Dedifferentiated amniotic fluid mesenchymal stem cell (primary cell): ENCODE measurements at regions not wholly inside any gene's neighbourhood (a gene's known extent, or its start where the extent isn't known, plus 50 kb on each side); places are given as distances from the start of the nearest gene placed in this dataset.

Experiments
- DNase-seq: peaks from one replicate; pipeline ENCODE4 v3.0.0-alpha.2; 2016; ENCODE audit errors: extremely low spot score

GRCh38 chr22:22999523-22999922 is 70.8 kb upstream of the GNAZ start:
- DNase-seq: no peak

- no peak for DNase-seq
Measured at GRCh38 chr22:23000657-23001347, 69.5 kb upstream of the GNAZ start.

GRCh38 chr22:23001463-23001862 is 68.9 kb upstream of the GNAZ start:
- no peak for DNase-seq

DNA sequence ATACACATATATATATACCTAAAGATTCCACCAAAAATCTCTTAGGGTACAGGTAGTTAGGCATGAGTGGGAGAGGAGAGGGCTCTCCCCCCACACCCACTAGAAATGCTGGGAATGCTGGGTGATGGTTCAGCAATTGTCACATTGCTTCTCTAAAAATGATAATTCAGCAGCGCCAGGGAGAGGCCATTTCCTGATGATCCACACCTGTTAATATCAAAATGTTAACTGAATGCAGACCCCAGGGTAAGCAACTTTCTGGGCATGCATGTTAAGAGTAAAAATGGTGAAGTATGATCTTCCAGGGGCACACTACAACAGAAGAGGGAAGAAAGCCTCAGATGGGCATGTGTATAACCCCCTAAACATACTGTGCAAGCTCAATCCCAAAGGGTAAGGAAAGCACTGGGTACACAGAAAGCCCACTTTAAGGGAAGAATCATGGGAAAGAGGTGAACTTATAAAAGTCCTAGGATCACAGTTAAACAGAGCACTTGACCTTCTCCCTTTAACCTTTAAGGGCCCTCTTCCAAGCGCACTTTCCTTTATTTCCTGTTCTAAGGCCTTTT is 67.6 kb upstream of the GNAZ start:
- DNase-seq: no peak

- DNase-seq: no peak
Measured at GRCh38 chr22:23007823-23008222, 62.5 kb upstream of the GNAZ start.

- no peak for DNase-seq
Measured at GRCh38 chr22:23008896-23009295, 61.4 kb upstream of the GNAZ start.
